ENCODE measurements at regions not wholly inside any gene's neighbourhood (a gene's known extent, or its start where the extent isn't known, plus 50 kb on each side); places are given as distances from the start of the nearest gene placed in this dataset.

DNA sequence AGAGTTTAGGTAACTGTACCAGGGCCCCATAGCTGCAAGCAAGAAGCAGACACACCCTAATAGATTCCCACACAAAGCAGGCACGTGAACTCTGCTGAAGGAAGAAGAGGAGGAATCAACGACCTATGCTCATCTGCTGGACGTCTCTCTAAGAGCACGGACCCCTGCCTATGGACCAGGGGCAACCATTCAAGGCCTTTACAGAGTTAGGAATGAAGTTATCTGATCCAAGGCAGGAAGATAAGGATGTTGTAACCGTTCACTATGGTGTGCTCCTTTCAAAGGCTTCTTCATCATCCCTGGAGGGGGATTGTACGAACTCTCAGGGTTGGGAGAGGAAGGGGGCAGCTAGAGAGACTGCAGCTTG lies 141.6 kb upstream of the PARP11 start:
- Mint-ChIP-seq H3K27me3 (no peaks in the 10 kb centered on the region), H3K27ac (no peak overlapping the region), H3K9me3 (no peaks in the 10 kb centered on the region), H3K4me3 (no peak overlapping the region), H3K36me3 (ENCODE audit: low read depth) (no peaks in the 10 kb centered on the region), H3K4me1 (ENCODE audit: low read depth) (no peaks in the 10 kb centered on the region)
- intact Hi-C loops (cut with micrococcal nuclease) = no loop called here
- TF ChIP-seq CTCF (IDR thresholded peaks at IDR 0.05) = no peak
- POLR2A ChIA-PET = interaction anchor here (1.2 kb wide), 1 partner anchor 26 kb away, joined by 3 read pairs; no protein-coding TSS in a partner anchor
- ATAC-seq (no peak), DNase-seq (no peak)
- CTCF ChIA-PET = interaction anchor here (1.0 to 1.9 kb wide), 2 partner anchors 23 to 262 kb away, joined by 3 to 5 read pairs; no protein-coding TSS in a partner anchor

- ChIA-PET CTCF (interaction anchor here (1.0 kb wide), 1 partner anchor 263 kb away, joined by 3 read pairs; no protein-coding TSS in a partner anchor), POLR2A (interaction anchor here (1.2 kb wide), 1 partner anchor 26 kb away, joined by 3 read pairs; no protein-coding TSS in a partner anchor)
- H3K4me1 Mint-ChIP-seq (ENCODE audit: low read depth) = no peaks in the 10 kb centered on the region
- no peaks in the 10 kb centered on the region for H3K27me3 Mint-ChIP-seq
- ATAC-seq = no peak
- no peak overlapping the region for H3K27ac Mint-ChIP-seq
- intact Hi-C loops (cut with micrococcal nuclease) = no loop called here
- no peak overlapping the region for H3K4me3 Mint-ChIP-seq
- H3K36me3 Mint-ChIP-seq (ENCODE audit: low read depth) = no peaks in the 10 kb centered on the region
- no peak for TF ChIP-seq CTCF (IDR thresholded peaks at IDR 0.05)
- DNase-seq = no peak
- H3K9me3 Mint-ChIP-seq = no peaks in the 10 kb centered on the region
Observed at GRCh38 chr12:4014444-4014843, 141.2 kb upstream of the PARP11 start.

DNA sequence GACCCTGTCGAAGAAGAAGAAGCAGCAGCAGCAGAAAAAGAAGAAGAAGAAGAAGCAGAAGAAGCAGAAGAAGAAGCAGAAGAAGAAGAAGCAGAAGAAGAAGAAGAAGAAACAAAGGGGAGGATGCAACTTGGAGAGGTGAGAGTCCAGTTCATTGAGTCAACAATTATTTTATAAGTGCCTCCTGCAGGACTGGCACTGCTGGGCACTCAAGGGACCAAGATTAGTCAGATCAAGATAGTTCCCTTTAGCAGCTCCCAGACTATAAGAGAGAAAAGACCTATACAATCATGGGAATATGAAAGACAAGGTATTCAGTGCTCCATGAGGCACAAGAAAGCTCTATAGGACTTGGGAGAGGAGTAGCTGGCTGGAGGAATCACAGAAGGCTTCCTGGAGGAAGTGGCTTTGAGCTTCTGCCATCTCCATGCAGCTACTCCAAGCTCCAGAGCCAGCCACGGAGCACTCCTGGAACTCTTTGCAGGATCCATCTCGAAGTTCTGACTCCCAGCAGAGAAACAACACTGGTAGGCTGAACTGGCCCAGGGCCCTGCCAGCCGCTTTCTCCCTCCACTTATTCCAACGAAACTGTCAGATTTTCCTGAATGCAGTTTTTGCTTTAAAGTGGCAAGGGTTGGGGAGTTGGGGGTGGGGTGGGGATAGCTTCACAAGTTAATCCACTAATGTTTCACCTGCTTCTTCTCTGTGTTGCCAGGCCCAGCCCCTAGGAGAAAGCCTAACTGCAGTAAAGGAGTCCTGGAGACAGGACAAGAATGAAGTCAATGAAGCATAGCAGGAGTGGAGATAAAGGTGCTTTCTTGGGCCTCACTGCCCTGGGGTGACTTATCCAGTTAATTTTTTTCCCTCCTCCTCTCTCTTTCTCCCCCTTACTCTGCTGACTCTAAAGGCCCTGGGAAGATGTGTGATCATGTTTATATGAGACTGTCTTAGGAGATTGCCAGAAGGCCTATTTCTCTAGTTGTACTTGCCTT lies 140.1 kb upstream of the PARP11 start:
- Mint-ChIP-seq H3K9me3 (no peaks in the 10 kb centered on the region), H3K4me1 (ENCODE audit: low read depth) (no peaks in the 10 kb centered on the region), H3K4me3 (no peak overlapping the region), H3K27ac (no peak overlapping the region), H3K27me3 (no peaks in the 10 kb centered on the region), H3K36me3 (ENCODE audit: low read depth) (no peaks in the 10 kb centered on the region)
- ATAC-seq (no peak), DNase-seq (no peak)
- POLR2A ChIA-PET = no interaction called here
- TF ChIP-seq CTCF (IDR thresholded peaks at IDR 0.05) = no peak
- intact Hi-C loops (cut with micrococcal nuclease) = no loop called here
- CTCF ChIA-PET = interaction anchor here (1.3 to 1.9 kb wide), 2 partner anchors 15 to 264 kb away, joined by 3 to 6 read pairs; no protein-coding TSS in a partner anchor

DNA sequence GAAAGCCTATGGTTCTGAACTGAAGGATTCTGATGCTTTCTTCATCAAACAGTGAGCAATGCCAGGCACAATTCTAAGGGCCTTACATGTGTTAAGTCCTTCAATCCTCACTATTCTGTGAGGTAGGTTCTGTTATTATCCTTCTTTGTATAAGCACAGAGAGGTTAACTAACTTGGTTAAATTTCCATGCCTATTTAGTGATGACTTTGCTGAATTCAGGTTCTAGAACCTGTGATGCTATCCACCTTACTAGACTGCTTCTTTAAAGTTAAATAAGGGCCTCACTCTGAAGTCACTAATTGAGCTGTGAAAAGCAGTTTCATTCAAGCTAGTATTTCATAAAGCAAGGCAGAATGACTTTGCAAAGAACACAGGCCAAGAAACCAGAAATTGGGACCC lies 138.9 kb upstream of the PARP11 start:
- Mint-ChIP-seq H3K27me3 (no peaks in the 10 kb centered on the region), H3K27ac (no peak overlapping the region), H3K36me3 (ENCODE audit: low read depth) (no peaks in the 10 kb centered on the region), H3K9me3 (no peaks in the 10 kb centered on the region), H3K4me3 (no peak overlapping the region), H3K4me1 (ENCODE audit: low read depth) (no peaks in the 10 kb centered on the region)
- ATAC-seq (no peak), DNase-seq (no peak)
- ChIA-PET POLR2A (interaction anchor here (0.6 kb wide), 1 partner anchor 85 kb away, joined by 3 read pairs; no protein-coding TSS in a partner anchor), CTCF (interaction anchor here (0.8 to 1.9 kb wide), 4 partner anchors 16 to 265 kb away, joined by 3 to 6 read pairs (median 4); no protein-coding TSS in a partner anchor)
- no peak for TF ChIP-seq CTCF (IDR thresholded peaks at IDR 0.05)
- intact Hi-C loops (cut with micrococcal nuclease) = no loop called here

DNA sequence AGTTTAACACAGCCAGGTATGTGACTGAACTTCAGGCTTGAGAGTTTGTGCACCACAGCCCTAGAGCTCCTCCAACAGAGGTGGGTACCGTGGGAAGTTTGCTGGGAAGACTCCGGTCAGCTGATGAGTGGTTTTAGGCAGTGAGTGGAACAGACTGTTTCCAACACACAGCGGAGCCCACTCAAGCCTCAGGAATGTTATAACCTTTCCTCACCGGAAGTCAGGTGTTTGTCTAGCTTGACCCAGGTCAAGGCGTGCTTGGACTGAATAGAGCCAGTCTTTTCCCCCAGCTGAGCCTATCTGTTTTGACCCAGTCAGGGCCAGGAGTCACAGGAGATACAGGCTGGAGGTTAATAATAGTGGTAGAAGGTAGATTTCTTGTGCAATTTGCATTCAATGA lies 138.4 kb upstream of the PARP11 start:
- CTCF ChIA-PET = interaction anchor here (0.6 to 1.9 kb wide), 4 partner anchors 20 to 265 kb away, joined by 3 to 6 read pairs (median 4); no protein-coding TSS in a partner anchor
- H3K4me1 Mint-ChIP-seq (ENCODE audit: low read depth) = no peaks in the 10 kb centered on the region
- POLR2A ChIA-PET = no interaction called here
- no peaks in the 10 kb centered on the region for H3K9me3 Mint-ChIP-seq
- no peaks in the 10 kb centered on the region for H3K36me3 Mint-ChIP-seq (ENCODE audit: low read depth)
- H3K4me3 Mint-ChIP-seq = no peak overlapping the region
- ATAC-seq = no peak
- intact Hi-C loops (cut with micrococcal nuclease) = no loop called here
- DNase-seq = no peak
- no peak overlapping the region for H3K27ac Mint-ChIP-seq
- no peak for TF ChIP-seq CTCF (IDR thresholded peaks at IDR 0.05)
- H3K27me3 Mint-ChIP-seq = no peaks in the 10 kb centered on the region

Measured in activated CD8-positive, alpha-beta T cell treated with anti-CD3 and anti-CD28 coated beads for 36 hours (primary cell).